Mesendoderm (in vitro differentiated cells): ENCODE measurements at regions not wholly inside any gene's neighbourhood (a gene's known extent, or its start where the extent isn't known, plus 50 kb on each side); places are given as distances from the start of the nearest gene placed in this dataset.

ENCODE experiments used
- DNase-seq: peaks from one replicate; pipeline ENCODE4 v3.0.0; 2013
- H2AK5ac ChIP-seq: 2 replicates; pipeline ENCODE4 v1.6.1; 2013; ENCODE audit warnings: low read length, inconsistent platforms
- H2BK120ac ChIP-seq: 2 replicates; pipeline ENCODE4 v1.6.1; 2013; ENCODE audit warnings: low read depth, mild to moderate bottlenecking, low read length, moderate library complexity, mixed read lengths
- H2BK15ac ChIP-seq: replicated peaks from 2 replicates; pipeline ENCODE4 v1.6.1; 2013; ENCODE audit warnings: low read depth, mild to moderate bottlenecking, moderate library complexity
- H2BK5ac ChIP-seq: 2 replicates; pipeline ENCODE4 v1.6.1; 2013; ENCODE audit warnings: low read length, inconsistent platforms
- H3K18ac ChIP-seq: 2 replicates; pipeline ENCODE4 v1.6.1; 2013; ENCODE audit warnings: mild to moderate bottlenecking, low read length, mixed read lengths
- H3K23ac ChIP-seq: one replicate; pipeline ENCODE4 v1.6.1; 2013; ENCODE audit warnings: low read length
- H3K27ac ChIP-seq: 2 replicates; pipeline ENCODE4 v1.5.1; 2013; ENCODE audit warnings: low read depth, mild to moderate bottlenecking, inconsistent platforms, low read length, moderate library complexity
- H3K27me3 ChIP-seq: 2 replicates; pipeline ENCODE4 v1.6.1; 2013; ENCODE audit warnings: low read length, control low read depth, mild to moderate bottlenecking, inconsistent platforms; ENCODE audit not compliant: insufficient read depth, poor library complexity
- H3K36me3 ChIP-seq: 2 replicates; pipeline ENCODE4 v1.6.1; 2013; ENCODE audit warnings: low read length, inconsistent platforms; ENCODE audit not compliant: control insufficient read depth, insufficient read depth
- H3K4ac ChIP-seq: one replicate; pipeline ENCODE4 v1.6.1; 2013; ENCODE audit warnings: low read depth, mild to moderate bottlenecking, low read length, moderate library complexity
- H3K4me1 ChIP-seq: 2 replicates; pipeline ENCODE4 v1.6.1; 2013; ENCODE audit warnings: low read depth, low read length, inconsistent platforms; ENCODE audit not compliant: control insufficient read depth
- H3K4me2 ChIP-seq: 2 replicates; pipeline ENCODE4 v1.6.1; 2013; ENCODE audit warnings: low read length
- H3K4me3 ChIP-seq: 2 replicates; pipeline ENCODE4 v1.5.1; 2013; ENCODE audit warnings: mild to moderate bottlenecking, low read length
- H3K56ac ChIP-seq: one replicate; pipeline ENCODE4 v1.6.1; 2013; ENCODE audit warnings: low read length
- H3K79me1 ChIP-seq: 2 replicates; pipeline ENCODE4 v1.6.1; 2013; ENCODE audit warnings: low read length, inconsistent platforms
- H3K79me2 ChIP-seq: 2 replicates; pipeline ENCODE4 v1.6.1; 2013; ENCODE audit warnings: mild to moderate bottlenecking, low read length; ENCODE audit not compliant: control insufficient read depth, insufficient read depth
- H3K9ac ChIP-seq: 2 replicates; pipeline ENCODE4 v1.6.1; 2013; ENCODE audit warnings: low read length, inconsistent platforms
- H4K5ac ChIP-seq: one replicate; pipeline ENCODE4 v1.6.1; 2013; ENCODE audit warnings: low read length
- H4K8ac ChIP-seq: one replicate; pipeline ENCODE4 v1.6.1; 2013; ENCODE audit warnings: low read depth, mild to moderate bottlenecking, control low read depth, low read length, moderate library complexity
- WGBS: extraction: QIAGEN DNeasy Blood & Tissue Kit; methylation state at CpG from one replicate; pipeline ENCODE4 v1.1.7; 2013; ENCODE audit warnings: low lambda C conversion rate, missing lambda C conversion rate; ENCODE audit not compliant: insufficient coverage; ENCODE audit errors: extremely low coverage; 5-methylcytosine and 5-hydroxymethylcytosine counted together

GRCh38 chr7:17706275-17706674 is 234.0 kb downstream of the SNX13 start:
- Histone ChIP-seq H3K56ac (no peak overlapping the region), H3K9ac (no peak overlapping the region), H2AK5ac (no peak overlapping the region), H2BK5ac (no peak overlapping the region), H3K18ac (no peak overlapping the region), H3K4me2 (no peak overlapping the region), H3K27ac (no peak overlapping the region), H3K4me1 (no peaks in the 10 kb centered on the region), H3K4me3 (no peak overlapping the region), H4K8ac (no peak overlapping the region), H3K23ac (no peak overlapping the region), H3K4ac (no peak overlapping the region), H3K36me3 (no peaks in the 10 kb centered on the region), H3K27me3 (no peaks in the 10 kb centered on the region), H3K79me2 (no peaks in the 10 kb centered on the region), H2BK15ac (no peak overlapping the region), H2BK120ac (no peak overlapping the region), H3K79me1 (no peaks in the 10 kb centered on the region), H4K5ac (no peak overlapping the region)
- DNase-seq = no peak
- no CpG with 5 or more reads among the region's 4 CpGs for whole genome bisulfite sequencing

- Histone ChIP-seq H3K4me1 (no peaks in the 10 kb centered on the region), H3K4me2 (no peak overlapping the region), H2BK5ac (no peak overlapping the region), H3K23ac (no peak overlapping the region), H4K8ac (no peak overlapping the region), H3K79me2 (no peaks in the 10 kb centered on the region), H3K79me1 (no peaks in the 10 kb centered on the region), H3K18ac (no peak overlapping the region), H3K4me3 (no peak overlapping the region), H3K4ac (no peak overlapping the region), H2BK120ac (no peak overlapping the region), H3K9ac (no peak overlapping the region), H4K5ac (no peak overlapping the region), H2BK15ac (no peak overlapping the region), H3K27me3 (no peaks in the 10 kb centered on the region), H3K27ac (no peak overlapping the region), H2AK5ac (no peak overlapping the region), H3K56ac (no peak overlapping the region), H3K36me3 (no peaks in the 10 kb centered on the region)
- peak; percentile 81 for DNase-seq
- WGBS = no CpG with 5 or more reads among the region's 3 CpGs
Observed at GRCh38 chr7:17706734-17707133, 233.6 kb downstream of the SNX13 start.

GRCh38 chr7:17709127-17709526 is 231.2 kb downstream of the SNX13 start:
- no peaks in the 10 kb centered on the region for H3K4me1 ChIP-seq
- no peak overlapping the region for H3K4ac ChIP-seq
- no peak overlapping the region for H2BK120ac ChIP-seq
- no peaks in the 10 kb centered on the region for H3K27me3 ChIP-seq
- no peak overlapping the region for H3K4me3 ChIP-seq
- no peaks in the 10 kb centered on the region for H3K36me3 ChIP-seq
- no peak overlapping the region for H2AK5ac ChIP-seq
- H3K79me2 ChIP-seq = no peaks in the 10 kb centered on the region
- H2BK5ac ChIP-seq = no peak overlapping the region
- DNase-seq = no peak
- H2BK15ac ChIP-seq = no peak overlapping the region
- no peak overlapping the region for H4K8ac ChIP-seq
- no peak overlapping the region for H3K4me2 ChIP-seq
- no CpG with 5 or more reads among the region's 1 CpG for WGBS
- H3K9ac ChIP-seq = no peak overlapping the region
- H3K56ac ChIP-seq = no peak overlapping the region
- no peak overlapping the region for H3K27ac ChIP-seq
- H4K5ac ChIP-seq = no peak overlapping the region
- no peak overlapping the region for H3K18ac ChIP-seq
- H3K79me1 ChIP-seq = no peaks in the 10 kb centered on the region
- no peak overlapping the region for H3K23ac ChIP-seq

GRCh38 chr7:17709599-17709998 is 230.7 kb downstream of the SNX13 start:
- Histone ChIP-seq H2BK5ac (no peak overlapping the region), H3K27ac (no peak overlapping the region), H3K4me1 (no peaks in the 10 kb centered on the region), H3K4ac (no peak overlapping the region), H3K36me3 (no peaks in the 10 kb centered on the region), H3K4me3 (no peak overlapping the region), H3K79me1 (no peaks in the 10 kb centered on the region), H3K56ac (no peak overlapping the region), H3K79me2 (no peaks in the 10 kb centered on the region), H3K9ac (no peak overlapping the region), H3K27me3 (no peaks in the 10 kb centered on the region), H4K5ac (no peak overlapping the region), H3K18ac (no peak overlapping the region), H2AK5ac (no peak overlapping the region), H4K8ac (no peak overlapping the region), H2BK120ac (no peak overlapping the region), H2BK15ac (no peak overlapping the region), H3K23ac (no peak overlapping the region), H3K4me2 (no peak overlapping the region)
- no CpG with 5 or more reads among the region's 2 CpGs for WGBS
- no peak for DNase-seq

DNA sequence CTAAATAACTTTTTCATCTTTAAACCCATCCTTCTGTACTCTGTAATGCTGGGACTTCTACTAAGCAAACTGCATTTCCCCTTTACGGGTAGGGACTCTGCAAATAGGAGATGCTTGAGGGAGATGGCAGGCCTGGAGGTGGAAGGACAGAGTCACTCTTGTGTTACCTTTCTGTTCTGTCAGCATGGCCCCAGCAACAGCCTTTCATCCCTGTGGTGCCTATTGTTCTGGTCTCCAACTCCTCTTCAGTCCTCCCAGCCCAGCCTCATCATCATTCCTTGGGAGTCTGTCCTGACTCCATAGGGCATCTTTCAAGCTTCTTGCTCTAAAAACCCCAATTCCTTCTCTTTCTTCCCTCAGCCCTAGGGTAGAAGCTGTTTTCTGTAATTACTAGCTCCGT is 230.0 kb downstream of the SNX13 start:
- Histone ChIP-seq H3K9ac (no peak overlapping the region), H3K27me3 (no peaks in the 10 kb centered on the region), H3K27ac (no peak overlapping the region), H4K8ac (no peak overlapping the region), H2BK15ac (no peak overlapping the region), H3K23ac (no peak overlapping the region), H3K4me1 (no peaks in the 10 kb centered on the region), H3K56ac (no peak overlapping the region), H3K4me2 (no peak overlapping the region), H4K5ac (no peak overlapping the region), H3K4ac (no peak overlapping the region), H2BK5ac (no peak overlapping the region), H3K79me1 (no peaks in the 10 kb centered on the region), H2AK5ac (no peak overlapping the region), H3K4me3 (no peak overlapping the region), H3K36me3 (no peaks in the 10 kb centered on the region), H2BK120ac (no peak overlapping the region), H3K79me2 (no peaks in the 10 kb centered on the region), H3K18ac (no peak overlapping the region)
- WGBS = no CpG with 5 or more reads among the region's 2 CpGs
- DNase-seq = peak; percentile 9

DNA sequence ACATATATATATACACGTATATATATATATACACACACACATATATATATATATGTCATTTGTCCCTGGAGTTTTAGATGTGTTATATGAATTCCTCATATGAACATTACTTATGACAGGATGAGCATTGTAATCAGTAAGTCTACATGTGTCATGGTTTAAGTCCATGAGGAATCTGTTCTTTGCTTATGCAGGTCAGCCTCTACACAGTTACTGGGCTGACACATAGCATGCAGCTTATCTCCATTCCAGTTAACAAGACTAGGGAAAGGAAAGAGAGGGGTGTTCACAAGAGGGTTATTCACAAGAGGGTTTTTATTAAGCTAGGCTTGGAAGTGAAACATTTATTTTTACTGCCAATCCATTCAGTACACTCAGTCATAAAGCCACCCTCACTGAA is 226.7 kb downstream of the SNX13 start:
- WGBS = no CpG with 5 or more reads among the region's 1 CpG
- Histone ChIP-seq H3K36me3 (no peaks in the 10 kb centered on the region), H4K8ac (no peak overlapping the region), H2AK5ac (no peak overlapping the region), H3K18ac (no peak overlapping the region), H3K4ac (no peak overlapping the region), H3K4me2 (no peak overlapping the region), H3K27ac (no peak overlapping the region), H3K4me1 (no peaks in the 10 kb centered on the region), H3K9ac (no peak overlapping the region), H2BK120ac (no peak overlapping the region), H2BK5ac (no peak overlapping the region), H3K79me1 (no peaks in the 10 kb centered on the region), H3K56ac (no peak overlapping the region), H2BK15ac (no peak overlapping the region), H3K23ac (no peak overlapping the region), H3K27me3 (no peaks in the 10 kb centered on the region), H4K5ac (no peak overlapping the region), H3K4me3 (no peak overlapping the region), H3K79me2 (no peaks in the 10 kb centered on the region)
- DNase-seq = peak; percentile 6
